DMS153 (cell line): ENCODE measurements at regions not wholly inside any gene's neighbourhood (a gene's known extent, or its start where the extent isn't known, plus 50 kb on each side); places are given as distances from the start of the nearest gene placed in this dataset.
"Not testable (repeated sequence)": the region's sequence is repeated elsewhere in the genome, so short reads cannot be mapped to it uniquely, and the experiment has no call there.

ENCODE experiments used
- DNase-seq: peaks from one replicate; lab custom pipeline; 2025; lab: John Stamatoyannopoulos, UW

DNA sequence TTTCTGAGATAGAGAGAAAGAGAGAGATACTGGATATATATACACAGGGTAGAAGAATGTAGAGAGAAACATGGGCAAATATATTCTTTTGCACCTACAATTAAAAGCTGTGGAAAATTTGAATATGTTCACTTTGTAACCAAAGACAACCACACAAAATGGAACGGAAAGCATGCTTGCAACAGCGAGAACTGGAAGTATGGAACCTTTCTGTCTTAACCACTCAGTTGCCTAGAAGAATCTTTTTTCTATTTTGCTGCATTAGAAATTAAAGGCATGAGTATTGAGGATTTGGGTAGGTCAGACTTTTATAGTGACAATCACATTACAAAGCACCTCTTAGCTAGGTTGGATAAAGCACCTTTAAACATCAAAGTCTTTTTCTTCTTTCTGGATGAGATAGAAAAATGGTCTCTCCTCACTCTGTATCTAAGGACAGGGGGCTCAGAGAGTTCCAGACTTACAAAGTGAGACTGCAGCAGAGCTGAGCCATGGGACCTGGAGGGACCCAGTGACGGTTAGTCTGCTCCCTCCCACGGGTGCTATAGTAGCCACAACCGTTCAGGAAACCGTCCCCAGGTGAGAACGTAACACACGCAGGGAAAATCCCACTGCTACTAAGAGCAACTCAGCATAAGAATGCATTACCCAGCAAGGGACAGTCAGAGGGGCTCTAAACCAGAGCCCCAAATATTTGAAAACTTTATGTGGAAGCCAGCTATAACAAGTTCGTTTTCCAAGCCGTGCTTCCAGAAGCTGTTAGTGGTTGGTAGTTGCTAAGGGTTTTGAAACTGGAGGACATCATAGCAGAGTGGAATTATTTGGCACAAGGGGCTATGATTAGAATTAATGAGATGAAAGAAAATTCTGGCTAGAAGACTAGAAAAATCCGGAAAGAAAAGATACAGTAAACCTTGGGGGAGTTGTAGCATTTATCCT is 97.1 kb downstream of the DAD1 start:
- no peak for DNase-seq

GRCh38 chr14:22491053-22491452 is 98.0 kb downstream of the DAD1 start:
- DNase-seq = not testable (repeated sequence)

DNA sequence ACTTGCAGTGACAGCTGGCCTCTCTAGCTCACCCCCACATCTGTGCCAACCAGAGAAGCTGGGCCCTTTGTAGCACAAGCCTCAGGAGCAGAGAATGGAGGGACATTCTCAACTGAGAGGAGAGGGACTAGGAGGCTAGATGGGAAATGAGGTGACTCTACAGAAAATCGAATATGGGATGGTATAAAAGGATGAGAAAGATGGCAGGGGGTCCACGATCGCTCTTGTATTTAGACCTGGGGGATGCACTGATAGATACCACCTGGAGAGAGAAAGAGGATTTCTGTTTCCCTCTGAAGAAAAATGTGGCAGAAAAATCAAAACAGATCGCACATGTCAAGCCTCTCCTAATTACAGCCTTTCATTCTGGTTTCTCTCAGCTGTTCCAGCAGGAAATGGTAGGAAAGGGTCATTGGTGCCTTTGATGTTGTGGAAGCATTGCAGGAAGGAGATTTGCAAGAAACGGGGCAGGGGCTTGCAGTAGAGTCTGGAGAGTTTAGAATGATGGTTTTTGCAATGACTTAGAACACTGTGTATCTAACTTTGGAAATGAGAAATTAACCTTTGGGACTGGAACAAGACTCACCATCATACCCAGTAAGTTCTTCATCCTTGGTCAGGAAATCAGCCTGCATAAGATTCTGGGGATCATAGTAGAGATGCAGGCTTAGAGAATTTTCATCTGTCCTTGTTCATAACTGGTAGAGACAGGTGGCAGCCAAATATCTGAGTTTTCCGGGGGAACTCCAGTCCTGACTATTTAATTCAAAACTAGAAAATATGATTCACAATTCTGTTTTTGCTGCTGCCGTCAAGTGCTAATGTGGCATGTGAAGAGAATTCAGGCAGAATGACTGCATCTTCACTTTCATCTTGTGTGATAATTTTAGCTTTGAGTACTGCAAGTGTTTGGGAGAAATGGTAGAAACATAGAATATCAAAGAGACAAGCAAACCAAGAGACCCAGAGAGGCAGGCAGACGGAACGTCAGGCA is 98.8 kb downstream of the DAD1 start:
- no peak for DNase-seq

- DNase-seq = no peak
Measured at GRCh38 chr14:22489244-22489545, 99.8 kb downstream of the DAD1 start.

DNA sequence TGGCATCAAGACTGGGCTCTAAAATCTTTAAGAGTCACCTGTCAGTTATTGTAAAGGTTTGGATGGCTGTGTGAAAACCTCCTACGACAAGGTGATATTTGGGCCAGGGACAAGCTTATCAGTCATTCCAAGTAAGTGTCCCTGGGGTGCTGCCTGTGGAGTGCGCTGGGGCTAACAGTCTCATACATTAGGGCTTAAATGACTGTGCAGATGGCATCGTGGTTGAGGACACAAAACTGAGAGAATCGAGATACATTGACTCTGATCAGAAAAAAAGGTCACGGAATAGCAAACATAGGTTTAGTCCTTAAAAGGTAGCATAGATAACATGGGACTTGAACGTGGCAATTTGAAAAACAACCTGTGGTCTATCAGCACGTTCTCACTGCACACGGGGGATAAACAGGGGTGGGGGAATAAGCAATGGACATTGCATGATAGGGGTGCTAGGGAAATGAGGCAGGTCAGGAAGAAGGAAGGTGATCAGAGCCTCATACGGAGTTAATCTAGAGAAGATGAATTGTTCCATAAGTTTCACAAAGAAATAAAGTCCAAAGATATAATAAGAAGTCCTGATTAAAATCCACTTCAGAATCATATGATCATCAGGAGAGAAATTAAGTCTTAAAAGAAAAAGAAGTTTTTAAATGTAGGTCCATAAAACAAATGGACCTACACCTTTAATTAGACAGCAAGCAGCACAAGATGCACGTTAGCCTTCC is 100.3 kb downstream of the DAD1 start:
- DNase-seq = no peak

DNA sequence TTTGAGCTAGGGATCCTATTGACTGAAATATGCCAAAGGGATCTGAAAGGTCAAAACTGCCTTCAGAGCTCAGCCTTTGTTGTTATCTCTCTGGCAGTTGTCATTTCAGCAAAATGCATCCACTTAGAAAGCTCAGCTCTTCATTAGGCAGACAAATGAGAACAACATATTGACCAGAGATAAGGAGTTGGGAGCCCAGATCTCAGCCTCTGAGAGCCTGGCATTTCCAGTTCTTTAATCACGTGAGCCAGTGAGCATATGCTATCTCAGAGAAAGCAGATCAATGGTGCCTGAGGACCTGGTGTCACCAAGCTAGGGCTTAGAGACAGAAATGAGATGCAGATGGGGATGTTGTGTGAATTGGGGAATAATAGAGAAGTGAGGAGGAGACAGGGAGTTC is 101.1 kb downstream of the DAD1 start:
- no peak for DNase-seq

DNA sequence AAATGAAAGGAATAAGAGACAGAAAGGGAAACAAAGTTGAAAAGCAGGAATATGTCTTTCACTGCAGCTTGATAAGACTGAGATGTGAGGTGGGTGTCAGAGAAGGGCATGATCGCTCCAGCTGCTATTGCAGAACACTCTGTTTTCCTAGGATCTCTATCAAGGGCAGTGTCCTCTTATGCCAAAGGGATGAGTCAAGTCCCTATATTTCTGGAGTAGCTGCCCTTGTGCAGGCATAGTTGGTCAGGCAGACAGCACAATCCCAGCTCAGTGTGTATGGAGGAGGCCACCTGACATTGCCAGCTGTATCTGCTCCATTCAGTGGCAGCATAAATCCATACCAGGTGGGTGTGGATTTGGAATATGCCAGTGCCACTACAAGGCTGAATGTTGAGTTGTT is 101.6 kb downstream of the DAD1 start:
- no peak for DNase-seq

DNA sequence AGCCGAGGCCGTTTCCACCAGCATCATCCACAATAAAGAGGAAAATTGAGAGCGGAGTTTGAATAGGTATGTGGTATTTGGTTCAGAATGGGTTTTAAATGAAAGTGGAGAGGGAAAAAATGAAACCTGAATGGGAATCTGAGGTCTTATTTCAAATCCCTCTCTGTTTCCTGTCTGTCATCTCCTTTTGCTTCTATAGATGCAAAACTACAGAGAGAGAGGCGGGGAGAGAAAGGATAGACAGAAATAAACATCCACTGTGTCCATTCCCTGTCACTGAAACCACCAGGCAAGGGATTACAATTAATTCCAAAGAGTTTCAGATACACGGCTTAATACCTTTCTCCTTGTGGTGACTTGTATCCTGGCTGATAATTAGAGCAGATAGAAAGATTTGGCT is 102.3 kb downstream of the DAD1 start:
- no peak for DNase-seq

DNA sequence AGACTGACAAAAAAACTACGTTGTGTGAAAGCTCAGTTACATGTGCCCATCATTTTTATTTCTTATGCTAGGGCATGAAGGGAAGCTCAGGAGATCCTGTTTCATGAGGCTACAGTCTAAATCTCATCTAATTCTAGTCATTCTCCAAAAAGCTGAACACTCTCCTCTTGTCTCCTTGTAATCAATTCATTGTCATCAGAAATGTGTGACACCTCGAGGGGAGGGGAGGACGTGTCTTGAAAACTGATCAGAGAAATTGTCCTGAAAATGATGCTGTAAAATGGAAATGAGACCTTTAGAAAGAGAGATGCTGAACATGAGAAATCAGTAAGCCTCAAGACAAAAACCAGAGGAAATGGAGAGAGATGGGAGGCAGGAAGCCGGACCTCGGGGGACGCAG is 103.4 kb downstream of the DAD1 start:
- DNase-seq = no peak

GRCh38 chr14:22485178-22485577 is 103.8 kb downstream of the DAD1 start:
- DNase-seq = no peak

DNA sequence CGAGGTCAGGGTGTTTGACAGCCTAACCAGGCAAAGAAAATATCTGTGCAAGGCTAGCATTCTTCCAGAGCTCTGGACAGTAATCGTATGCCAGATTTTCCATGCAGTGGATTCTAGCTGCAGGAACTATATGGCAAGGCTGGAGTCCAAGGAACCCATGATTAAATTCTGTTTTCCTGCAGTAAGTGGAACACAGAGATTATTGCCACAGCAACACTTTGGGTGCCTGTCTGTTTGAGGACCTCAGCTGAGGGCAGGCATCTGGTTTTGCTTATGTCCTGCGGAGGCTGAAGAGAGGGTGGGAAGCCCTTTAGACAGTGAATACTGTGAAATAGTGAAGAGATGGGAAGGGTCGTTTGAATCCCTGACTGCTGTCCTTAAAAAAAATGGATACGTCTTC is 104.4 kb downstream of the DAD1 start:
- no peak for DNase-seq

GRCh38 chr14:22483863-22484593 is 105.0 kb downstream of the DAD1 start:
- DNase-seq = no peak

GRCh38 chr14:22482782-22483553 is 106.1 kb downstream of the DAD1 start:
- no peak for DNase-seq

DNA sequence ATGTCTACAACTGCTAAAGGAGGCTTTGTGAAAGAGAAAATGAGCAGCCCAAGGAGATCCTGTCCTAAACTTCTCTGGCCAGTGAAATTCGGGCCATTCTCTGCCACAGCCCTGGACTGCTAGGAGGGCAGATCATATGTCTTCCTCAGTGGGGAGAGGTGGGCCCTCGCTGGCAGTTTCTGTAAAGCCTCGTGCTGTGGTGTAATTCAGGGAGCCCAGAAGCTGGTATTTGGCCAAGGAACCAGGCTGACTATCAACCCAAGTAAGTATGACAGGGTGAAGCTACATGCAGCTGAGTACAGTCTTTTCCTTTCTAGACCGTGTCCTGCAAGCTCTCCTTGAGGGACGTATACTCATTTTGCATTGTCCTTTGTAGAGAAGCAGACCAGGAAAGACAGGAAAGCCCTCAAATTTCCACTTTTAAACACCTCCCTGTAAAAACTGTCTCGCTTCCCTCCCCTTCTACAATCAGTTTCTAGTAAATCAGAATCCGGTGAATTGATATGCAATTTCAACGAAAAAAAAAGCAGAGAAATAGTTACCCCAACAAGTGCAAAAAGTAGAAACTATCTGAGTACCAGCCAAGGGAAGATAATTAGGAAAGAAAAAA is 106.8 kb downstream of the DAD1 start:
- DNase-seq = no peak

- DNase-seq = no peak
Measured at GRCh38 chr14:22481546-22481945, 107.5 kb downstream of the DAD1 start.

DNA sequence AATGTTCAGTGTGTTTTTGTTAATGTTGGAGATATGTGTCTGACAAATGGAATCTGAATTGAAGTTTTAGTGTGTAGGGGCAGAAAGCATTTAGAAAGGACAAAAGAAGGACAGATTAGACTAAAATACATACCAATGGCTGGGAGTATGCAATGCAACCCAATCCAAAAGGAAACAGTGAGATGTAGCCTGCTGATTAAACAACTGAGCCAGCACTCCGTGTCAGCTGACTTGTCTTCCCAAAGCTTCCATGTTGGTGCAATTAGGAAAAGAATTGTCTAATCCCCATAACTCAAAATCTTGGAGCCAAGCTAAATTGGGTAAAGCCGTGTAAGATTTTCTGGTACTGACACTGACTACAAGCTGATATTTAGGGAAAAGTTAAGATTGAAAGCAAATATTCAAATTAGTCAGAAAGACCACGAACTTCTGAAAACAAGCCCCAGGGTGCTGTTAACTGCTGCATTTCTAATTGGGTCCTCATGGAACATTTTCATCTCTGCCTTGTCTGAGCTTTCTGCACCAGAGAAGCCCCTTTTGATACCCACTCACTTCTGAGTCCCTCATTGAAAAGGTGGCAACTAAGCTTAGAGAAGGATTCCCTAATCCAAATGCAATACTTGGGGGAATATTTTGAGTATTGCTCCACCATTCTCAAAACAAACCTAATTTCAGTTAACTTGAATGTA is 109.1 kb downstream of the DAD1 start:
- no peak for DNase-seq

DNA sequence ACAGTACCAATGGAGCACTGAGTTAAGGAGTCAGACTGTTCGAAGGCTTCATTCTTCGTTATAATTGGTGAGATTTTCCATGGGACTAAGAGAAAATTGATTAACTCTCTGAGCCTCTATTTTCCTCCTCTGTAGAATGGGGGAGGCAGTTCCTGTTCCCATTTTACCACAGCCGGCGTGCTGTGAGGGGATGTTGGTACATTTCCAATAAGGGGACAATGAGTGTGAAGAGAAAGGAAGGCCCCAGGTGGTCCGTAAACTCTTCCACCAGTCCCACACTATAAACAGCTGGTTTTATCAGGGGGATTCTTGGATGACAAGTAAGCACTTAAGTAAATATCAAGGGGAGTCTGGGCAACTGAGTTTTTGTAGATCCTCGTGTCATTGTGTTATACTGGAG is 109.9 kb downstream of the DAD1 start:
- no peak for DNase-seq

GRCh38 chr14:22478670-22479069 is 110.4 kb downstream of the DAD1 start:
- DNase-seq = no peak

- no peak for DNase-seq
Measured at GRCh38 chr14:22478247-22478646, 110.8 kb downstream of the DAD1 start.
